LNCAP (cell line): ENCODE measurements at regions not wholly inside any gene's neighbourhood (a gene's known extent, or its start where the extent isn't known, plus 50 kb on each side); places are given as distances from the start of the nearest gene placed in this dataset.

Source experiments
- CTCF ChIP-seq: fragments of 450-650 bp; IDR thresholded peaks from 2 replicates; pipeline ENCODE4 v1.5.1; 2017; ENCODE audit warnings: mild to moderate bottlenecking

GRCh38 chr5:152007653-152008335, 83.1 kb upstream of the GLRA1 start:
- TF ChIP-seq CTCF: no peak

- no peak for TF ChIP-seq CTCF
These were observed 79.4 kb upstream of the GLRA1 start for GRCh38 chr5:152004095-152004494.
